Peyer's patch (tissue), 4 donors: ENCODE measurements at regions not wholly inside any gene's neighbourhood (a gene's known extent, or its start where the extent isn't known, plus 50 kb on each side); places are given as distances from the start of the nearest gene placed in this dataset.

Experiments
- CTCF ChIP-seq, 6 experiments: fragments of 450-650 bp in 4 of 6; fragments of 200-600 bp in 2 of 6; sonication (generic) in 1 of 6; IDR thresholded peaks; one replicate each; pipeline ENCODE4 v1.5.1; 2017 to 2019; ENCODE audit warnings: antibody characterized with exemption in 6 of 6, mild to moderate bottlenecking in 3 of 6, moderate library complexity in 1 of 6
- POLR2A ChIP-seq, 2 donors: fragments of 450-650 bp; IDR thresholded peaks; one replicate each; pipeline ENCODE4 v1.5.1; 2017; ENCODE audit warnings: antibody characterized with exemption in 2 of 2, mild to moderate bottlenecking in 2 of 2, moderate library complexity in 2 of 2

DNA sequence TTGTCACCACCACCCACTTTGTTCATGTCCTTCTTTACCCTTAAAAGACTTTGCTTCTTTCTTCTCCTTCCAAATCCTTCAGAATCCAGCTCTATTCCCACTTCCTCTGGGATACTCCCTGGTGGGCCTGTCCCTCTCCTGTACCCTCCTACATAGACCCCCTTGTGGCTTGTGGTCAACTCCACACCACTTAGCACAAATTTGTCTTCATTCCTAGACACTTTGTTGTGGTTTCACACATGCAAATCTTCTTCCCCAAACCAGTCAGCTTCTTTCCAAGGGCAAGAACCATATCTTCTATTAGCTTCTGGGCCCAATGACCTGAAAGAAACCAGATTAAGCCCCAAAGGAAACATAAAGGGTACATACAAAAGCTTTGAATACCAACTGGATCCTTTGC lies 342.4 kb downstream of the TNS1 start:
- TF ChIP-seq POLR2A (IDR thresholded peaks at IDR 0.05) (no peak), CTCF (IDR thresholded peaks at IDR 0.05) (no peak)
